ENCODE measurements at regions not wholly inside any gene's neighbourhood (a gene's known extent, or its start where the extent isn't known, plus 50 kb on each side); places are given as distances from the start of the nearest gene placed in this dataset.

DNA sequence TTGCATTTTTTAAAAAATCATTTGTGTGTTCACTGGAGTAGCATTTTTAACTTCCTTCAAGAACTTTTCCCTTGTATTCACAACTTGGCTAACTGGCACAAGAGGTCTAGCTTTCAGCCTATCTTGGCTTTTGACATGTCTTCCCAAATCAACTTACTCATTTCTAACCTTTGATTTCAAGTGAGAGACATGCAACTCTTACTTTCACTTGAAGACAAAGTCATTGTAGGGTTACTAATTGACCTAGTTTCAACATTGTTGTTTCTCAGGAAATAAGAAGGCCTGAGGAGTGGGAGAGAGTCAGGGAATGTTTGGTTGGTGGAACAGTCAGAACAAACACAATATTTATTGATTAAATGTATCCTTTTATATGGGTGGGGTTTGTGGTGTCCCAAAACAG, 95.0 kb upstream of the C9orf72 start:
- Mint-ChIP-seq H3K27me3 (peaks cover 3% of the 10 kb centered on the region), H3K4me3 (no peak overlapping the region), H3K9me3 (no peaks in the 10 kb centered on the region), H3K27ac (no peak overlapping the region), H3K4me1 (ENCODE audit: low read depth) (no peaks in the 10 kb centered on the region), H3K36me3 (ENCODE audit: low read depth) (no peaks in the 10 kb centered on the region)
- intact Hi-C loops (cut with micrococcal nuclease): no loop called here
- ChIA-PET POLR2A (no interaction called here), CTCF (no interaction called here)
- DNase-seq (no peak), ATAC-seq (no peak)
- no peak for TF ChIP-seq CTCF (IDR thresholded peaks at IDR 0.05)

DNA sequence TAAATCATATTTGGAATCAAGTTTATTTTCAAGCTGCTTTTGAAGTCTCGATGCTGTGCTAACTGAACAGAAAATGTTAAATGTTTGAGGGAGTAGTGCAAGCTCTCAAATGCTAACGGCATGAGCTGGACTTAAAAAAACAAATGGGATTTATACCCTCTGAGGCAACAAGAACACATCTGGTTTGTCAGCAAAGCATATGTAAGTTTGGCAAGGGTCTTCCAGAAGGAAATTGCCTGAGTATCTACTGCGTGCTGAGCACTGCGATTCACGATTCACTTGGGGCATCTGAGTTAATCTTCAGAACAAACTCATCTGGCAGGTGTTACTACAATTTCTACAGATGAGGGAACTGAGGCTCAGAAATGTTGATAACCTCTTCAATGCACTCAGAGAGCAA, 98.4 kb upstream of the C9orf72 start:
- ATAC-seq (no peak), DNase-seq (no peak)
- Mint-ChIP-seq H3K4me1 (ENCODE audit: low read depth) (no peaks in the 10 kb centered on the region), H3K27me3 (no peaks in the 10 kb centered on the region), H3K4me3 (no peak overlapping the region), H3K36me3 (ENCODE audit: low read depth) (no peaks in the 10 kb centered on the region), H3K27ac (no peak overlapping the region), H3K9me3 (no peaks in the 10 kb centered on the region)
- ChIA-PET CTCF (no interaction called here), POLR2A (no interaction called here)
- TF ChIP-seq CTCF (IDR thresholded peaks at IDR 0.05): no peak
- intact Hi-C loops (cut with micrococcal nuclease): no loop called here

GRCh38 chr9:27672718-27673117, 99.4 kb upstream of the C9orf72 start:
- ChIA-PET POLR2A (no interaction called here), CTCF (no interaction called here)
- H3K4me1 Mint-ChIP-seq (ENCODE audit: low read depth): no peaks in the 10 kb centered on the region
- DNase-seq: no peak
- intact Hi-C loops (cut with micrococcal nuclease): no loop called here
- no peaks in the 10 kb centered on the region for H3K9me3 Mint-ChIP-seq
- no peak for TF ChIP-seq CTCF (IDR thresholded peaks at IDR 0.05)
- no peaks in the 10 kb centered on the region for H3K36me3 Mint-ChIP-seq (ENCODE audit: low read depth)
- no peaks in the 10 kb centered on the region for H3K27me3 Mint-ChIP-seq
- no peak overlapping the region for H3K27ac Mint-ChIP-seq
- no peak for ATAC-seq
- H3K4me3 Mint-ChIP-seq: no peak overlapping the region

DNA sequence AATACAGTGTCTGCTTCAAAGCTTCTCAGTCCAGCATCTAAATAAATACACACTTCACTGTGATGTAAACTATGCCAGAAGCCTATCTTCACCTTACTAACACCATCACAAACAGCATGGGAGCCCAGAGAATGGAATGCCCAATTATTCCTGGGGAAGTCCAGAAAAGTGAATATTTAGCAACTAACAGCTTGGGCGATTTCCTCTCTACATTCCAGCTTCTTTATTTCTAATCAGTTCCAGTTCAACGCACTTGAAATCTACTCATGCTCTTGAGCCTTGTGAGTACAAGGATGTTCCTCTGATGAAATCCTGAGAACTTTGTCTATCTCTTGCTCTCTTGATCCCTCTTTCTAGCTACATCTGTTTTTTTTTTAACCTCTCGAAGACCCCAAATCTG, 100.4 kb upstream of the C9orf72 start:
- Mint-ChIP-seq H3K4me1 (ENCODE audit: low read depth) (no peaks in the 10 kb centered on the region), H3K4me3 (no peak overlapping the region), H3K27ac (no peak overlapping the region), H3K9me3 (no peaks in the 10 kb centered on the region), H3K27me3 (no peaks in the 10 kb centered on the region), H3K36me3 (ENCODE audit: low read depth) (no peaks in the 10 kb centered on the region)
- ATAC-seq: no peak
- no peak for DNase-seq
- ChIA-PET CTCF (no interaction called here), POLR2A (no interaction called here)
- no peak for TF ChIP-seq CTCF (IDR thresholded peaks at IDR 0.05)
- intact Hi-C loops (cut with micrococcal nuclease): no loop called here

- H3K4me1 Mint-ChIP-seq (ENCODE audit: low read depth): no peaks in the 10 kb centered on the region
- H3K9me3 Mint-ChIP-seq: no peaks in the 10 kb centered on the region
- no peak for TF ChIP-seq CTCF (IDR thresholded peaks at IDR 0.05)
- ChIA-PET CTCF (interaction anchor here (1.2 kb wide), 1 partner anchor 213 kb away, joined by 4 read pairs; no protein-coding TSS in a partner anchor), POLR2A (no interaction called here)
- H3K27me3 Mint-ChIP-seq: no peaks in the 10 kb centered on the region
- ATAC-seq (no peak), DNase-seq (no peak)
- no peak overlapping the region for H3K27ac Mint-ChIP-seq
- intact Hi-C loops (cut with micrococcal nuclease): no loop called here
- no peaks in the 10 kb centered on the region for H3K36me3 Mint-ChIP-seq (ENCODE audit: low read depth)
- no peak overlapping the region for H3K4me3 Mint-ChIP-seq
Observed at GRCh38 chr9:27675354-27675753, 102.1 kb upstream of the C9orf72 start.
